CD4-positive, alpha-beta T cell treated with Interferon alpha-2 for 1 hour (primary cell): ENCODE measurements at regions not wholly inside any gene's neighbourhood (a gene's known extent, or its start where the extent isn't known, plus 50 kb on each side); places are given as distances from the start of the nearest gene placed in this dataset.

ENCODE experiments used
- DNase-seq, 2 donors: peaks; one replicate each; pipeline ENCODE4 v3.0.0-alpha.2; 2020 to 2022

DNA sequence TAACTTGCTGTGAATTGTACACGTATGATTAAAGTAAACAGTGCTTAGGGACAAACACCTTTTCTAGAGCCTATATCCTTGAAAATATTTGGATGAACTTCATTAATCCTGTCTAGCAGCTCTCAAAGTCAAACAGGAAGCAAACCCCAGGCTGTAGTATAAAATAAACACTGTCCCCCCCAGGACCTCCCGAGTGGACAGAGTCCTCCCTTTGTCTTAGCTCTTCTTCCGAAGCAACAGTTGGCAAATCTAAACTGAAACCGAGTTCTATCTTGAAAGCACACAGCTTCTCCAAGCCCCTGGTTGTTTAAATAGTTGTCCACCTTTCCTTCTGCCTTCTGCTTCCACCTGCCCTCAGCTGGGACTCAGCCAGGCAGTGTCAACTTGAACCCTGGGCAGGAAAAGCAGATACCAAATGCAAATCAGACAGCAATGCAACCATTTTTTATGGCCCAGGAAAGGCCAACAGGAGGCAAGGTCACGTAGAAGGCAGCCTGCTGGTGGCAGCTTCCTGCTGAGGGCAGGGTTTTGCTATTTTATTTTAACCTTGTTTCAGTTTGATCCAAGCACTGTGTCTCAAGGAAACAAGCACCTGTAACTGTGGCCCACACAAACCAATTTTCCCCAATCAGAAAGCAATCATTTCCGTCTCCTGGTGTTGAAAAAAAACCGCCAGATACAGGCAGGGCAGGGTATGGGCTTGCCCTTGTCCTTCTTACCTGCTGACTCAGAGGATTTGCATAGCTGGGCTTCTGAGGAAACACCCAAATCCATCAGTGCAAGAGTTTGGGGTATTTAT, 110.3 kb upstream of the KIT start:
- no peak for DNase-seq

- DNase-seq = no peak
Measured at GRCh38 chr4:54548098-54548620, 109.6 kb upstream of the KIT start.

GRCh38 chr4:54548831-54549460, 108.8 kb upstream of the KIT start:
- no peak for DNase-seq

- no peak for DNase-seq
Measured at GRCh38 chr4:54550395-54551171, 107.2 kb upstream of the KIT start.

DNA sequence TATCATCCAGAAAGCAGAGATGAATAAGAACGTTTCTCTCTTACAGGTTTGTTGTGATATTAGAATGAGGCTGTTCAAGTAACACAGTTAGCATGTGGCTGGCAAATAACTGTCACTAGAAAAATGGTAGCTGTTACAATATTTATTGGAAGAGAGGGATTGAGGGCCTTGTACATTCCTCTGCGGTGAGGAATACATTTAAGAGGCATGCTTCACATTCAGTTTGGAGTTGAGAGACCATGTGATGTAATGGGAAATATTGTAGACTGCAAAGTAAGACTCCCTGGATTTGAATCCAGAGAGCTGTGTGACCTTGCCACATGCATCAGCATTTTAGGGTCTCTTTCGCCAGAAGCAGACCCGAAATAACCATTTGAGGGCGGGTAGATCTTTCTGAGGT, 104.8 kb upstream of the KIT start:
- no peak for DNase-seq

- DNase-seq = no peak
Measured at GRCh38 chr4:54554339-54554990, 103.3 kb upstream of the KIT start.

GRCh38 chr4:54556051-54556450, 101.7 kb upstream of the KIT start:
- no peak for DNase-seq

DNA sequence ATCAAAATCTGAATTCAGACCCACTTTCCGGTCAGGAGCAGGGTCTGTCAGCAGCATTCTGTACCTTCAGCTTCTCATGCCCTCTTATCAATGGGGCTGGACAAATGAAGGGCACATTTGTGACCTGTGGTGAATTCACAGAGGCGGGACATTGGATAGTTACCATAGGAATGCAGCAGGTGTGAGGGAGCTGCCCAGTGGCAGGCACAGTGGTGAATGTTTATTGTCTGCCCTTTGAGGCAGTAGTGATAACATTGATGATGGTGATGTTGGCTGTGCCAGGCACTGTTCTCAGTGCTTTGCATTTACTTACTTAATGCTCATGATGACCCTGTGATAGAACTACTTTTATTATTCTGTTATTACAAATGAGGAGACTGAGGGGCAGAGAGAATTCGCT, 101.2 kb upstream of the KIT start:
- no peak for DNase-seq

DNA sequence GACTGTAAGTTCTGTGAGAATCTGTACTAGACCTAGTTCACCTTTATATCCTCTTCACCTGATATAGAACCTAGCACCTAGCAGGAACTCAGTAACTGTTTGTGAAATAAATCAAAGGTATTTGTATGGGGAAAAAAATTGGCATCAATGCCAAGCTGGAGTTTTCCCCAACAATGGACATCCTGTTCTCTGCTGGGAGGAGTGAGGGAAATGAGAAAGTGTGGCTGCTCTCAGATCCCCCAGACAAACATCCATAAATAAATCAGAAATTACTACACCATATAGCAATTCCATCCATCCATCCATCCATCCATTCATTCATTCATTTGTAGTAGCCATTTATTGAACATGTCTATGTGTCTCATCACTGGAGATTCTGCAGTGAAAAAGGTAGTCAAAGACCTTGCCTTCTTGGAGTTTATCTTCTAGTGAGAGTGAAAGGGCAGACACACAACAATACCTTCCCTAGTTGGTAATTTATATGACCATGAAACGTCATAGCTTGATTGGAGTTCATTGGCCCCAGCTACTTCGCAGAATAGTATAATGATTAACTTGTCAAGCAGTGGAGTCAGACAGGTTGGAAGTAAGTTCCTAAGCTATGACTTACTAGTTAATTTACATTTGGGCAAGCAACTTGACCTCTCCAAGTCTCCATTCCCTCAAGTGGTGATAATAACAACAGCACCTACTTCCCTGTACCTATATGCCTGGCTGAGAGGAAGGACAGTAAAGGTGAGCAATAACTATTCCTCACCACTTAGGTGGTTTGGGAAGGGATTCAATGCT, 98.7 kb upstream of the KIT start:
- DNase-seq = no peak

DNA sequence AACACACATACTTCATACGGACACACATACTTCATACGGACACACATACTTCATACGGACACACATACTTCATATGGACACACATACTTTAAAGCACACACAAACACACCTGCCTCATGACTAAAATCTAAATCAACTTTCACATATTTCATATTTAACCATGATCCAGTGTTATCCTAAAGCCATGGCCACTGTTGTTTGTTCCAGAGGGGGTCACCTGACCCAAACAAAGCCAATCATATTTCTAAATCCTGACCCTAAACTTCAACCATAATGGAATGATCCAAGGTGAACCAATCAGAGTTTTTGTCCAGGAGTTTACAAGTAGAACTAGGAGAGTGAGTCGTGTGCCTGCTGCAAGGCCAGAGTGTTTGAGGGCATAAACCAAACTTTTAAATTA, 97.2 kb upstream of the KIT start:
- no peak for DNase-seq

GRCh38 chr4:54561940-54562339, 95.8 kb upstream of the KIT start:
- no peak for DNase-seq

DNA sequence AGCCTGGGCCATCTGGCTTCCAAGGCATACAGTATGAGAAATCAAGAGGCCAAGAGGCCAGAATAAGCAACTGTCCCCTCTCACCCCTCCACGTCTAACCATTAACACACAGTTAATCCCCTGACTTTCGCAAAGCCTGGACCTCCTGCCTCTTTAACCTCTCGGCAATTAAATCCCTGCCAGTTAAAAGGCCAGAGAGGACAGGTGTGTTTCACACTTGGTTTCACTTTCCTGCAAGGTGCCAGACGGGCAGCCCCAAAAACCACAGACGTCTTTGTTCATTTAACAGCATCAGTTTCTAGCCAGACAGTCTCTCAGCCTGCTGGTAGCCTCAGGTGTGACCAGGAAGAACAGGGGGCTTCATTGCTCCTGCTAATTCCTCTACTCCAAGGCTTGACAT, 91.1 kb upstream of the KIT start:
- peak; percentile 3 to 9 for DNase-seq

DNA sequence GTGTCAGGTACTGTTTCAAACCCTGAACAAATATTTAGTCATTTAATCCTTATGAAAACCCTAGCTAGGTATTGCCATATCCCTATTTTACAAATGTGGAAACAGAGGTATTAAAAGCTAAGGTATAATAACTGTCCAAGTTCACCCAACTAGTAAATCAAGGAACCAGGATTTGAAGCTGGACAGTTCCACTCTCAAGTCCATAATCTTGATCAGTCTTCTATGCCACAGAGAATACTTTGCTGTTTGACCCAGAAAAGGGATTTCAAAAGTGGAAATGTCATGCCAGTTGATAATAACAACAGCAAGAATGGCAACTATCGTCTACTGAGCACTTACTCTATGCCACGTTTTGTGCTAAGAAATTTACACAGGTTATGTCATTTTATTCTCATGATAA, 90.4 kb upstream of the KIT start:
- no peak for DNase-seq

DNA sequence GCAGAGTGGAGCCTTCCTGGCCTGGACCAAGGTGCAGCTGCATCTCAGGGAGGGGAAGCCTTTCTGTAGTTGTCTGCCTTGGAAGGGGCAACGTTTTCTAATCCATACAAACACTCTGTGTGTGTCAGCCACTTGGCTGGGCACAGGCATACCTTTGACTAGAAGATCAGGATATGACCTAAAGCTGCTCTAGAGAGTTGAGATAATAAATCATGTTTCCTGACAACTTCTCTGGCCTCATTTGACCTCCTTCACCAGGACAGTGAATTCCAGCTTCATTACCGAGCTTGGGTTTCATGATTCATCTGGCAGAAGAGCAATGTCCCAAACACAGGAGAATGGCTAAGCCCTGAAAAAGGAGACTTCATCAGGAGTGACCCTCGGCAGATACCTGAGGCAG, 89.6 kb upstream of the KIT start:
- no peak for DNase-seq

DNA sequence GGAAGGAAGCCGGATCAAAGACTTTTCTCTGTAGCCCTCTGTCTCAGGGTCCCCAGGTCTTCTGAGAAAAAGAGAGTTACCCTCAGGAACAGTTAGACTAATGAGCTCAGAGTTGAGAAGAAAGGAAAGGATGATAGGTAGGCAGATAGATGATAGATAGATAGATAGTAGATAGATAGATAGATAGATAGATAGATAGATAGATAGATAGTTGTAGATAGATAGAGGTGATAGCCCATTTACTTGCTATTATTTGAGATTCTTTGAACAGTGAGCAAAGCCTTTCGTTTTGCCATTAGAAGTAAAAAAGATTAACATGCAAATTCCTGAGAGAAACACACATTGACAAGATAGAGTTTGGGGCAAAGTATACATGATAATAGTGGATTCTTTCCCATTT, 86.9 kb upstream of the KIT start:
- no peak for DNase-seq

DNA sequence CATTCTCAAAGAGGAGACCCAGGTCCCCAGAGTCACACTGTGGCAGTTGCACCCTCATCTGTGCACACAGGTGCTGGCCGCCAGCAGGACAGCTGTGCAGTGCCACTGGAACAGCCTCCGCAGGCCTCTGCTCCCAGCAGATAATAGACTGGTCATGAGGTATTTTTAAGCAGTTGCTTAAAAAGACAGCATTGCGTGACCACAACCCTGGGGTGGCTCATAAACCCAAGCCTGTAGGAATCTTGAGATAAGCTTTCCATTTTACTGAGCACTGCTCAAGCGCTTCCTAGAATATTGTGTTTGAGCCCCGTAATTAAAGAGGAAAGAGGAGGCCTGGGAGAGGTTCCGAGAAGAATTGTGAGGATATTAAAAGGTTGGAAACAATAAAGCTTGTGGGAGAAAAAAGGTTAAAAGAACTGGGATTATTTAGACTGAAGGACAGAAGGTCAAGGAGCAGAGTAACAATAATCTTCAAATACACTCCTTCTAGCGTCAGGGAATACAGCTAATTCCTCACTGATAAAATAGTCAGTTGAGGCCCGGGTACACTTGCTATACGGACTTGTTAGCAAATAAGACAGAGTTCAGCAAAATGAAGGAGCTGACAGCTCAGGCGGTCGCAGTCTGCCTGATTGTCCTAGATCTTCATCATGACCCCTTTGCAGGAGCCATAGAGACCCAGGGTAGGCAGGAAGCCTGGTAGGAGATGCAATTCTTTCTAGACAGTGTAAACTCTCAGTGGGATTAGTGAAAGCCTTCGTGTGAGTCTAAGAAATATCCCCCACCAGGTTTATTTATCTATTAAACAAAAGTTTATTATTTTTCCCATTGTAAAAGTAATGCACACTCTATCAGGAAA, 86.2 kb upstream of the KIT start:
- DNase-seq = no peak

DNA sequence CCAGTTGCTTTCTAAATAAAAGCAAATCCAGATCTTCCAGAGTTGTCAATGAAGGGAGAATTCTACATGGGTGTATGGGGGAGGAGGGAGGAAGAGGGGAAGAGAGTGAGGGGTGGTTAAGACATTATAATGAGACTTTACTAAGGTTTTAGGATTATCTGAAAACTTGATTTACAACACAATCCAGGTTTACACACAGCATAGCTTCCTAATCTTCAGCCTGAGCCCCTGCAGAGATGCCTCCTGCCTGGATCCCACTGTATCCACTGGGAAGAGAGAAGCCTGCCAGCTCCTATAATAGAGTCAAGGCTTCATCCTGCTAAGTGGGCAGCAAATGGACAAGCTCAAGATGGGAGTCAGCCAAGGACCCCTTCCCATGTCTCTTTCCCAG, 85.6 kb upstream of the KIT start:
- no peak for DNase-seq

GRCh38 chr4:54574500-54574899, 83.3 kb upstream of the KIT start:
- no peak for DNase-seq

GRCh38 chr4:54575919-54576318, 81.8 kb upstream of the KIT start:
- DNase-seq = no peak

GRCh38 chr4:54581807-54582206, 76.0 kb upstream of the KIT start:
- no peak for DNase-seq

DNA sequence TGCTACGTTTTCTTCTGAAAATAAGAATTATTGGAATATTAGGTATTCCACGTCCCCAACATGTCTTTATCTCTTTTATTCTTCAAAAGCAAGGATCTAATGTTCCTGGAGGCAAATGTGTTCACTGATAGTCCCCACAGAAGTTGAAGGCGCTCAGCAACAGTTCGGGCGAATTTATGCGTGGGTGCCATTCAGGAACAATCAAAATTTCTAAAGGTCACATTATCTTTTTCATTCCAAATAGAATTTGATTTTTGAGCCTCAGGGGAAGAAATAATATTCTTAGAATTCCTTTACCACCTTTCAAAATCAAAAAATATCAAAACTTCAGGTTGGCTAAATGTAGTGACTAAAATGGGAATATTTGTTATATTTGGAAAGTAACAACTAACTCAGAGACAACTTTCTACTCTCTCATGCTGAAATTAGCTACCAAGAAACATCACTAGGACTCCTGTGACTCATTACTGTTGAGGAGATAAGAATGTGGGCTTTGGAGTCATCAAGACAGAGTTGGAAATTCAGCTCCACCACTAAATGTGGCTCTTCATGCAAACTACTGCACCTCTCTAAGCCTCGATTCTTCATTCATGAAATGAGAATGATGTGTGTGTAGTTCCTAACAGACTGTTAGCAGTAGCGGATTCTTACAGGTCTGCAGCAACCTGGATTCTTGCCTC, 72.3 kb upstream of the KIT start:
- no peak for DNase-seq
